Left cardiac atrium (tissue), 4 donors: ENCODE measurements at regions not wholly inside any gene's neighbourhood (a gene's known extent, or its start where the extent isn't known, plus 50 kb on each side); places are given as distances from the start of the nearest gene placed in this dataset.
A peak's percentile ranks its signal among the peaks of the same experiment; 100 is the strongest.

ENCODE experiments used
- ATAC-seq, 2 donors: fragments of 200-7000 bp; cut with Tn5 transposase; one replicate each; pipeline ENCODE4 v1.9.1; 2020; ENCODE audit warnings: mild to moderate bottlenecking in 2 of 2, moderate library complexity in 2 of 2
- DNase-seq: peaks from one replicate; pipeline ENCODE4 v3.0.0-alpha.2; 2020
- intact Hi-C, 2 donors: fragments of 100-400 bp; cut with DNase I; formaldehyde crosslinking; loops; one replicate each; pipeline versions ENCODE4 v1.14.1 to v1.15.1; 2022 to 2023
- donor health status: DM: no; HTN: yes; CAD: no.
- donor health status: DM: no; HTN: yes; CAD: no; lungs with severe emphysema.
- donor health status: DM: yes; HTN: yes; CAD: no.
- donor health status: Dilated cardiomyopathy.

- intact Hi-C loops = no loop called here
- DNase-seq (no peak), ATAC-seq (no peak)
These were observed 156.3 kb upstream of the SESN3 start for GRCh38 chr11:95387325-95387724.

GRCh38 chr11:95385577-95385976 lies 154.6 kb upstream of the SESN3 start:
- ATAC-seq (no peak), DNase-seq (no peak)
- intact Hi-C loops = no loop called here

- no peak for DNase-seq
- intact Hi-C loops = no loop called here
- ATAC-seq = no peak
These were observed 148.5 kb upstream of the SESN3 start for GRCh38 chr11:95379479-95379878.

GRCh38 chr11:95378789-95379188 lies 147.8 kb upstream of the SESN3 start:
- ATAC-seq (no peak), DNase-seq (no peak)
- intact Hi-C loops = no loop called here

GRCh38 chr11:95378111-95378510 lies 147.1 kb upstream of the SESN3 start:
- ATAC-seq = no peak
- DNase-seq = no peak
- intact Hi-C loops = no loop called here

GRCh38 chr11:95375886-95376285 lies 144.9 kb upstream of the SESN3 start:
- intact Hi-C loops = no loop called here

GRCh38 chr11:95375451-95375850 lies 144.4 kb upstream of the SESN3 start:
- intact Hi-C loops = no loop called here
- DNase-seq (no peak), ATAC-seq (no peak)

More at GRCh38 chr11:95375886-95376285, 144.9 kb upstream of the SESN3 start:
- ATAC-seq = peak in 1 of 2 donors; percentile 63
- no peak for DNase-seq

- ATAC-seq (no peak), DNase-seq (no peak)
- intact Hi-C loops = no loop called here
These were observed 143.1 kb upstream of the SESN3 start for GRCh38 chr11:95374105-95374504.

GRCh38 chr11:95373241-95373640 lies 142.2 kb upstream of the SESN3 start:
- ATAC-seq = no peak
- no peak for DNase-seq
- intact Hi-C loops = no loop called here

GRCh38 chr11:95372097-95372656 lies 141.2 kb upstream of the SESN3 start:
- DNase-seq (no peak), ATAC-seq (no peak)
- intact Hi-C loops = no loop called here

- no peak for DNase-seq
- no peak for ATAC-seq
- intact Hi-C loops = no loop called here
These were observed 140.2 kb upstream of the SESN3 start for GRCh38 chr11:95371153-95371552.

GRCh38 chr11:95367726-95368125 lies 136.7 kb upstream of the SESN3 start:
- DNase-seq (no peak), ATAC-seq (no peak)
- intact Hi-C loops = no loop called here

- ATAC-seq (no peak), DNase-seq (no peak)
- intact Hi-C loops = no loop called here
These were observed 134.3 kb upstream of the SESN3 start for GRCh38 chr11:95365348-95365747.

- ATAC-seq = no peak
- DNase-seq = no peak
- intact Hi-C loops = no loop called here
These were observed 133.6 kb upstream of the SESN3 start for GRCh38 chr11:95364324-95365295.

- ATAC-seq (no peak), DNase-seq (no peak)
- intact Hi-C loops = no loop called here
These were observed 132.7 kb upstream of the SESN3 start for GRCh38 chr11:95363708-95364107.

GRCh38 chr11:95363164-95363563 lies 132.2 kb upstream of the SESN3 start:
- intact Hi-C loops = no loop called here
- ATAC-seq (no peak), DNase-seq (no peak)

GRCh38 chr11:95361180-95361579 lies 130.2 kb upstream of the SESN3 start:
- intact Hi-C loops = no loop called here
- ATAC-seq (no peak), DNase-seq (no peak)

- intact Hi-C loops = no loop called here
- ATAC-seq (no peak), DNase-seq (no peak)
These were observed 129.5 kb upstream of the SESN3 start for GRCh38 chr11:95360377-95361075.

GRCh38 chr11:95359756-95360155 lies 128.8 kb upstream of the SESN3 start:
- ATAC-seq (no peak), DNase-seq (no peak)
- intact Hi-C loops = no loop called here

- DNase-seq = no peak
- ATAC-seq = no peak
- intact Hi-C loops = no loop called here
These were observed 128.3 kb upstream of the SESN3 start for GRCh38 chr11:95359341-95359663.
